GM19324 (cell line): ENCODE measurements at regions not wholly inside any gene's neighbourhood (a gene's known extent, or its start where the extent isn't known, plus 50 kb on each side); places are given as distances from the start of the nearest gene placed in this dataset.

Experiments used
- ATAC-seq: cut with Tn5 transposase; IDR thresholded peaks from one replicate; pipeline ENCODE4 v1.9.1; 2021; ENCODE audit warnings: mild to moderate bottlenecking, moderate library complexity; ENCODE audit not compliant: unreplicated experiment, low FRiP score

- ATAC-seq: no peak
Measured at GRCh38 chr5:164000241-164000640, 494.8 kb downstream of the MAT2B start.

GRCh38 chr5:164000819-164001218 is 495.4 kb downstream of the MAT2B start:
- ATAC-seq: no peak

GRCh38 chr5:164002214-164002613 is 496.8 kb downstream of the MAT2B start:
- ATAC-seq: no peak

- no peak for ATAC-seq
Measured at GRCh38 chr5:164002628-164003027, 497.2 kb downstream of the MAT2B start.

GRCh38 chr5:164005071-164005470 is 499.7 kb downstream of the MAT2B start:
- no peak for ATAC-seq

GRCh38 chr5:164007064-164007463 is 501.6 kb downstream of the MAT2B start:
- ATAC-seq: no peak

- ATAC-seq: no peak
Measured at GRCh38 chr5:164009621-164010020, 504.2 kb downstream of the MAT2B start.

GRCh38 chr5:164010900-164011299 is 505.5 kb downstream of the MAT2B start:
- ATAC-seq: no peak

- ATAC-seq: no peak
Measured at GRCh38 chr5:164012371-164012770, 507.0 kb downstream of the MAT2B start.

GRCh38 chr5:164013077-164013670 is 507.8 kb downstream of the MAT2B start:
- peak; percentile 79 for ATAC-seq

- ATAC-seq: no peak
Measured at GRCh38 chr5:164020116-164020515, 514.7 kb downstream of the MAT2B start.

GRCh38 chr5:164027738-164028137 is 522.3 kb downstream of the MAT2B start:
- ATAC-seq: no peak

- no peak for ATAC-seq
Measured at GRCh38 chr5:164038128-164038783, 532.8 kb downstream of the MAT2B start.

GRCh38 chr5:164041105-164041504 is 535.7 kb downstream of the MAT2B start:
- no peak for ATAC-seq

- no peak for ATAC-seq
Measured at GRCh38 chr5:164048359-164048926, 543.0 kb downstream of the MAT2B start.

GRCh38 chr5:164051745-164052144 is 546.3 kb downstream of the MAT2B start:
- ATAC-seq: no peak

- ATAC-seq: no peak
Measured at GRCh38 chr5:164052536-164053093, 547.2 kb downstream of the MAT2B start.

- ATAC-seq: no peak
Measured at GRCh38 chr5:164053123-164053522, 547.7 kb downstream of the MAT2B start.

GRCh38 chr5:164054461-164054860 is 549.0 kb downstream of the MAT2B start:
- no peak for ATAC-seq

GRCh38 chr5:164057121-164057520 is 551.7 kb downstream of the MAT2B start:
- ATAC-seq: no peak

- ATAC-seq: no peak
Measured at GRCh38 chr5:164058621-164059020, 553.2 kb downstream of the MAT2B start.

- ATAC-seq: no peak
Measured at GRCh38 chr5:164059471-164059870, 554.1 kb downstream of the MAT2B start.
